ENCODE measurements at regions not wholly inside any gene's neighbourhood (a gene's known extent, or its start where the extent isn't known, plus 50 kb on each side); places are given as distances from the start of the nearest gene placed in this dataset.
A peak's percentile ranks its signal among the peaks of the same experiment; 100 is the strongest.

DNA sequence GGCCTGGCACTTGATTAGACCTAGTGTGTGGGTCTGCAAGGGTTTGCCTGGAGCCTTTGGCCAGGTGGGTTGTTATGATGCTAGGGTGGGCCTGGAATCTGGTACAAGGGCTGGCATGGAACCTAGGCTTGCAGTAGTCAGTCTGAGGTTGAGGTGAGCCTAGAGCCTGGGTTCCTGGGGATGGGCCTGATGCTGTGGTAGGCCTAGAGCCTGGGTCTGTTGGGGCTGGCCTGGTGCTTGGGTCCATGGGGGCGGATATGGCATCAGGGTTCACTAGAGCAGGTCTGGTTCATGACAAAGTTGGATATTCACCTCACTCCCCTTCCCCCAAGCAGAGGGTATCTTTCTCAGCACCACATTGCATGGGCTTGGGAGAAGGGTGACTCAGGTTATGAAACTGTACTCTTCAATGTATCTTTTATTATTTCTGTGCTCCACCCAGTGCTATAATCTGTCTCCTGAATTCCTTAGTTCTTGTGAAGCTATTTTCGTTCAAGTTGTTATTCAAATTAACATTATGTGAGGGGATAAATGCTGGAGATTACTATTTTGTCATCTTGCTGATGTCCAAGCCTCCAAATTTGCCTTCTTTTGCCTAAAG is 274.4 kb downstream of the NFKBIZ start:
- DNase-seq, result no peak

DNA sequence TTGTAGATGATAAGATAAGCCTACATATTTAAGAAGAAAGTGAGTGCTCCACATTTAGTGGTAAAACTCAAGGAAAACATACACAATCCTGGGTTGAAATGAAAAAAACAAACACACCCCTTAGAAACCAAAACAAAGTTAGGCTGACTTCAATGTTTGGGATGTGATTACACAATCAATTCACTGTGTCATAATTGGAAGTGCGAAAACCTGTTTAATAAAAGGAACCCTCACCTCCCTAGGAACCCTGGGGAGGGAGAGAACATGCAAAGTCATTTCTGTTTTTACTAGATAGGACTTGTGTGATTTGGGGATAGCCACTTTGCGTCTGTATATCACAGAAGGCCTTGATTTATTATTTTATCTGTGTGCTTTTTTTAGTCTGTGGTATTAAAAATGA is 275.0 kb downstream of the NFKBIZ start:
- DNase-seq, result peak in 2 of 4 experiments; percentile 32 to 36

DNA sequence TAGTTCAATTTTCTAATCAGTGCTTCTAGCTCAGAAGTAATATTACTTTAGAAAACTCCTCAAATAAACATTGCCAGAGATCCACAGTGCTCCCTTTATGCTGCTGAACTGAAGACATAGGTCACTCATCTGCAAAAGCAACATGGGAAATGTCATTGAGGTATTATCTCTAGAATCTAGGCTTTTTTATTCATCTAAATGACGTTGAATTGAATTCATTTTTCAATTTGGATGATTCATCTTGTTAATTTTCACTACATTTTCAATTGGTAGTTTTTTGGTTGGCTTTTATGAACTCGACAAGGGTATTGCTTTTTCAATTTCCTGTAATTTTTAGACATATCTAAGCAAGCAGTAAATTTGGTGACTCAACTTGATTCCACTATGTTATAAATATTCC is 275.4 kb downstream of the NFKBIZ start:
- DNase-seq, result no peak

- no peak for DNase-seq
Measured at GRCh38 chr3:102125197-102125993, 276.1 kb downstream of the NFKBIZ start.

- no peak for DNase-seq
Measured at GRCh38 chr3:102125994-102126368, 276.7 kb downstream of the NFKBIZ start.

- peak; percentile 20 to 75 (median 54) for DNase-seq
Measured at GRCh38 chr3:102129760-102130608, 280.7 kb downstream of the NFKBIZ start.

DNA sequence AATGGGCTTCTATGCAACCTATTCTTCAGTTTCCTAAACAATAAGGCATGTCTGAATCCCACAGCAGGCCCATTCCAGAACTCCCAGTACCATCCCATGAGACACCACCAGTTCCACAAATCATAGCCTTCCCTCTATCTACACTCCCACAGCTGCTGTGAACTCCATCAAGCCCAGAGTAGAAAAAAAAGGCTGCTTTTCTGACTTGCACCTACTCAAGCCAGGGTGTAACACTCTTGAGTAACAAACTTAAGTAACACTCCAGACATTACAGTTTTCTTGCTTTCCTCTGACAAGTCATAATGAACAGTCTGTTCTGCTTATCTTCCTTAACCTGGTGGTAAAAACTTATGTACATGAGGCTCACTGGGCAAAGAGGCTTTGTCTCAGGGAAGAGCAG is 283.1 kb downstream of the NFKBIZ start:
- peak in 3 of 4 experiments; percentile 38 to 51 (median 41) for DNase-seq

GRCh38 chr3:102133376-102133775 is 284.1 kb downstream of the NFKBIZ start:
- no peak for DNase-seq

- DNase-seq, result peak; percentile 16 to 43 (median 23)
Measured at GRCh38 chr3:102135316-102135715, 286.0 kb downstream of the NFKBIZ start.

DNA sequence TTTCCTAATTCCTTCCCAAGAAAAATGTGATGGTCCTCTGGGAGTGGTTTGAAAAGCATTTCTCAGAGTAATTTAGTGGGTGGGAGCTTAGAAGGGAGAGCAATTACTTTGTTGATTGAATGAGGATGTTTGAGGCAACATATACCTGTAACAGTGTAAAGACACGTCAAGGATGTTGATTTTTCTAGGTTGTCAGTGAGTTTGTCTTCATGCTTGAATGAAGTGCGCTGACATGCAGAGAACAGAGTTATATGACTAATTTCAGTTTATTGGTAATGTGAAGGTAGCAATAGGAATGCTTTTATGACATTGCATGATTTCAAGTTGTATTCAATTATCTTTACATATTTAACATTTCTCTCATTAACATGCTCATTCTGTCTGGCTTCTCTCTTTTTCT is 286.9 kb downstream of the NFKBIZ start:
- DNase-seq, result no peak

- DNase-seq, result no peak
Measured at GRCh38 chr3:102140116-102140515, 290.8 kb downstream of the NFKBIZ start.

GRCh38 chr3:102141096-102141927 is 292.0 kb downstream of the NFKBIZ start:
- DNase-seq, result no peak

GRCh38 chr3:102141928-102142239 is 292.6 kb downstream of the NFKBIZ start:
- peak in 1 of 4 experiments; percentile 5 for DNase-seq

- peak in 2 of 4 experiments; percentile 11 to 32 for DNase-seq
Measured at GRCh38 chr3:102142379-102143060, 292.3 kb upstream of the ZPLD1 start.

GRCh38 chr3:102143536-102143935 is 291.3 kb upstream of the ZPLD1 start:
- no peak for DNase-seq

DNA sequence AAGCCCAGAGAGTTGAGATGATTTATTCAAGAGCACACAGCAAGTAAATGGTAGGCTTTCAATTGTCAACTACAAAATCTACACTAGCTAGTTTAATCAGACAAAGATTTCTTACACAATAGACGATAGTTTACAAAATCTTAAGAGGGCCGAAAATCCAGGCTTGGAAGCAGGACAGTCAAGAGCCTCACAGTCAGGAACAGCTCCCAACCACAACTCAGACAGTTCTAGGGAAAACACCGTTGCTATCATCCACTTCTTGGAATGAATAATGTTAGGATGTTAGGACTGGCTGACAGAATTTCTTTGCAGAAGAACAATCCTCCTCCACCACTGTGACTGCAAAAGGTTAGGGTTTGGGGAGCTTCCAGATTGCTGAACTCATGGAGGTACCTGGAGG is 290.8 kb upstream of the ZPLD1 start:
- no peak for DNase-seq

- no peak for DNase-seq
Measured at GRCh38 chr3:102148598-102149337, 286.0 kb upstream of the ZPLD1 start.

- DNase-seq, result no peak
Measured at GRCh38 chr3:102151935-102152334, 282.9 kb upstream of the ZPLD1 start.

DNA sequence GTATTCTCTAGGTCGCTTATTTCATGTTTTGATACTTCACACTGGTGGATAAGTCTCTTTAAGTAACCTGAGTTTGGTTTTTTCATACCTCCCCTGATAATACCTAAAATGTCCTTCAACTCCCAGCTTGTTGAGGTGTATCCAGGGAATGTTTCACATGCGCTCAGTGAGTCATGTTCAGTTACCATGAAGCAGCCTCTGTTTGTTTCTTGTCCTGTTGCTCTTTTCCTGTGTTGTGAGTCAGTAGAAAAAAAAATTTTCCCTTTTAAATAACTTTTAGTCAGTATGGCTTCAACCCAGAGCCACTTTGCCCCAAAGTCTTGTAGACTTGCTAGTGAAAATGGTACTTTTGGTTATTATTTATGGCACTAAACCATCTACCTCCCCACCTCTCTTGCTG is 278.4 kb upstream of the ZPLD1 start:
- DNase-seq, result no peak

DNA sequence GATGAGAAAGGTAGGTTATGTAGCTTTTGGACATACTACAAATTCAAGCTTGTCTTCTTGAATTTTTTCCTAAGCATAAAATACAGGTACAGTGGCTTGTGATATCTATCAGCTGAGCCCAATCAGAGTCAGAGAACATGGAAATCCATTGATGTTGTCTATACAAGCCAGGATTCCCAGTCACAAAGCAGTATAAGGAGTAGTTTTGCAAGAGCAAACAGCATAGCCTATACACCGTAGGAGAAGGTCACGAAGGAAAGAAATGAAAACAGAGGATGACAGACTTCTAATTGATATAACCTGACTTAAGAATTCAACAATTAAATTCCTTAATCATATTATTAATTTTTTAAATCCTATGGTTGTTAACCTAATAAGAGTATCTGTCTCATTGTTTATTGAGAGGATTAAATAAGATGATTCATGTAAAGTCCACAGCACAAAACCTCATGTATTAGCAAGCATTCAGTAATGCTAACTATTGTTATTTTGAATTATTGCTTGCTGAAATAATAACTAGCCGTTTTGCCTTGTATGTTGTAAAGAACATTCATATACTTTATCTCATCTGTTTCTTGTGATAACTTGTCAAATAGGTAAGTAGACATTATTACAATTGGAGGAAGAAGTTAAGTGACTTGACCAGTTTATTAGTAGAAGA is 276.6 kb upstream of the ZPLD1 start:
- no peak for DNase-seq
